GM06990 (cell line): ENCODE measurements at regions not wholly inside any gene's neighbourhood (a gene's known extent, or its start where the extent isn't known, plus 50 kb on each side); places are given as distances from the start of the nearest gene placed in this dataset.

Experiments used
- DNase-seq: peaks from one replicate; pipeline ENCODE4 v3.0.0-alpha.2; 2011; ENCODE audit not compliant: insufficient read length; ENCODE audit errors: extremely low read depth
- H3K27me3 ChIP-seq: replicated peaks from 2 replicates; pipeline ENCODE4 v1.6.0; 2011; ENCODE audit warnings: low read length; ENCODE audit not compliant: control insufficient read depth, insufficient read depth
- H3K36me3 ChIP-seq: 2 replicates; pipeline ENCODE4 v1.5.1; 2011; ENCODE audit warnings: low read length; ENCODE audit not compliant: control insufficient read depth, insufficient read depth
- H3K4me3 ChIP-seq: replicated peaks from 2 replicates; pipeline ENCODE4 v1.5.1; 2011; ENCODE audit warnings: low read depth, mild to moderate bottlenecking, control low read depth, low read length
- TF ChIP-seq, protein P1 (sequence below): IDR thresholded peaks from 2 replicates; pipeline ENCODE4 v1.5.1; 2011; ENCODE audit warnings: low read length, control low read depth, mild to moderate bottlenecking, inconsistent platforms; ENCODE audit not compliant: insufficient read depth, poor library complexity, severe bottlenecking

DNA sequence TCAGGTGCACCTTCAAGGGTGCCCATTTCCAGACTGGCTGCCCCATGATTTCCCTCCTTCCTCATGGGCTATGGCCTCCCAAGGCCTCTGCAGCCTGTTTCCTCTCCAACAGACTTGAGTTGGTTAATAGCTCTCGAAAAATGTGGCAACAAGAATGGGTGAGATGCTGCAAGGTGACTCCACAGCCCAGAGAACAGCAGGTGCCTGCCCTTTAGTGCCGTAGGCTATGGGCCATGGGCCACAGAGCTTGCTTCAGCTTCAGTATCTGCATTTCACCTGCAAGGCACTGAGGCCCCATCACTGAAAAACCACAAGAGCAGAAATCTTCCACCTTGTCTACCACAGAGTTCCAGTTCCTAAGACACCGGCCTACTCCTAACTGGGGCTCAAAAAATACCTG lies 122.0 kb downstream of the ETS2 start:
- H3K36me3 ChIP-seq, result no peaks in the 10 kb centered on the region
- H3K27me3 ChIP-seq, result no peaks in the 10 kb centered on the region; the same call in 1 of the 2 replicates
- TF ChIP-seq, protein P1, sequence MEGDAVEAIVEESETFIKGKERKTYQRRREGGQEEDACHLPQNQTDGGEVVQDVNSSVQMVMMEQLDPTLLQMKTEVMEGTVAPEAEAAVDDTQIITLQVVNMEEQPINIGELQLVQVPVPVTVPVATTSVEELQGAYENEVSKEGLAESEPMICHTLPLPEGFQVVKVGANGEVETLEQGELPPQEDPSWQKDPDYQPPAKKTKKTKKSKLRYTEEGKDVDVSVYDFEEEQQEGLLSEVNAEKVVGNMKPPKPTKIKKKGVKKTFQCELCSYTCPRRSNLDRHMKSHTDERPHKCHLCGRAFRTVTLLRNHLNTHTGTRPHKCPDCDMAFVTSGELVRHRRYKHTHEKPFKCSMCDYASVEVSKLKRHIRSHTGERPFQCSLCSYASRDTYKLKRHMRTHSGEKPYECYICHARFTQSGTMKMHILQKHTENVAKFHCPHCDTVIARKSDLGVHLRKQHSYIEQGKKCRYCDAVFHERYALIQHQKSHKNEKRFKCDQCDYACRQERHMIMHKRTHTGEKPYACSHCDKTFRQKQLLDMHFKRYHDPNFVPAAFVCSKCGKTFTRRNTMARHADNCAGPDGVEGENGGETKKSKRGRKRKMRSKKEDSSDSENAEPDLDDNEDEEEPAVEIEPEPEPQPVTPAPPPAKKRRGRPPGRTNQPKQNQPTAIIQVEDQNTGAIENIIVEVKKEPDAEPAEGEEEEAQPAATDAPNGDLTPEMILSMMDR, result no peak
- no peak overlapping the region for H3K4me3 ChIP-seq
- no peak for DNase-seq

DNA sequence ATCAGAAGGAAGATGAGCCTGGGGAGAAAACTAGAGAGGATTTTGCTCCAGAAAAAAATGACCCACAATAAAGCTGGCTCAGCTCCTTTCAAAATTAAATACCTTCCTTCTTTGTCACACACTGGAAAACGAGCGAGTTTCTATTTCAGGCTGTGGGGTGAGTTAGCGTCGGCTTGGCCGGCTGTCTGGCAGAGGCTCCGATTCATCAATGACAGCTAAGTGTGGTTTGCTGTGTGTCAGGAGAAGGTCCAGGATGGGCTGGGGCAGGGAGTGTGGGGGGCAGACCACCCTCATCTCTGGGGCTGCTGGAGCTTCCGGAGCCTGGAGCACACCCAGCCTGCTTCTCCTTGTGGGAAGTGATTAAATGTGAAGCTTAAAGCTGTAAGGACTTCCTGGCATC lies 120.2 kb downstream of the ETS2 start:
- DNase-seq, result no peak
- Histone ChIP-seq H3K36me3 (no peaks in the 10 kb centered on the region), H3K27me3 (no peaks in the 10 kb centered on the region; the same call in 1 of the 2 replicates), H3K4me3 (no peak overlapping the region)
- TF ChIP-seq, protein P1, result no peak

DNA sequence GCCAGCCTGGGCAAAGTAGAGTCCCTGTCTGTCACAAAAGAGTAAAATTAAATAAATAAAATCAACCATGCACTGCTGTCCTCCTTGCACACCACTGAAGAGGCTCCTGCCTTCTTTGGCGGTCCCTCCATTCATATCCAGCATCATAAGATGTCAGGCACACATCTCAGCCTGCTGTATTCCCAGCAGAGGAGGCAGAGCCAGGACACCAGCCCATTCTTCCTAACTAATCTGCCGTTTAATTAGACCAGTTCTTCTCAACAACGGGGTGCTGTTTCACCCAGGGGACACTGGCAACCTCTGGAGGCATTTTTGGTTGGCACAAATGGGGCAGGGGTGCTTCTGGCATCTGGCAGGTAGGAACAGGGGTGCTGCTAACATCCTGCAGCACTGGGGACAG lies 119.7 kb downstream of the ETS2 start:
- TF ChIP-seq, protein P1, result no peak
- H3K27me3 ChIP-seq, result no peaks in the 10 kb centered on the region; the same call in 1 of the 2 replicates
- no peak overlapping the region for H3K4me3 ChIP-seq

DNA sequence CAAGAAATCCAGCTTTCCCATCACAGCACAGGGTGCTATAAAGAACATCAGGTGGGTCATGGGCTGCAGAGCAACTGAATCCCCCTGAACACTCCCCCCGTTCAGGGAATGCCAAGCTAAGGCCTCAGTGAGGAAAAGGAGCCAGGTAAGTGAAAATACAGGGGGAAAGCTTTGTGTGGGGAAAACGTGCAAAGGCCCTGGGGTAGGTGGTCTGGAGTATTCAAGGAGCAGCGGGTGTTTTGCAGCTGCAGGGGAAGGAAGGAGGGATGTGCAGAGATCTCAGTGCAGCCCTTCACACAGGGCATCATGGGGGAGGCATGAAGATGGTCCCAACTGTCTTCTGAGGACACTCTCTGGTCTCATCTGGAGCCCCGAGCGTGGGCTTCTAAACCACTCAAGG lies 119.2 kb downstream of the ETS2 start:
- H3K27me3 ChIP-seq, result no peaks in the 10 kb centered on the region; the same call in 1 of the 2 replicates
- TF ChIP-seq, protein P1, result no peak
- no peak for DNase-seq

More for the DNA sequence above, 119.7 kb downstream of the ETS2 start:
- no peak for DNase-seq
- H3K36me3 ChIP-seq, result no peaks in the 10 kb centered on the region

DNA sequence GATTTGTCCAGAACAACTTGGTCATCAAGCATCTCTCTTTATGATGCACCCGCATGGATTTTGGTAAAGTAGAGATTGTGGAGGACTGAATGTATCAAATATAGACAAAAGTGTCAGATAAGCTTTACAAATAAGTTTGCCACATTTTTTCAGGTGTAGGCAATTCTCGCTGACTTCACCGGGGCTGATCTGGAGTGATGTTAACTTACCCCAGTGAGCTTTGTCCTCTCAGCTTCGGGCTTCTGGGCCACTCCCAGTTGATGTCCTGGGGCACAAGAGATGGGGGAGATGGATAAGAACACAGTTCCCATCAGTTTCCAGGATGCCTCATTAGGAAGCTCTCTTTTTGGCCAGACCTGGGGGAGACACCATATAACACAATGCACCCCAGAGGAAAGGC lies 117.7 kb downstream of the ETS2 start:
- no peak for DNase-seq
- H3K4me3 ChIP-seq, result no peak overlapping the region
- TF ChIP-seq, protein P1, result no peak
- H3K36me3 ChIP-seq, result no peaks in the 10 kb centered on the region
- no peaks in the 10 kb centered on the region; the same call in 1 of the 2 replicates for H3K27me3 ChIP-seq

More for the DNA sequence above, 119.2 kb downstream of the ETS2 start:
- H3K36me3 ChIP-seq, result no peaks in the 10 kb centered on the region
- H3K4me3 ChIP-seq, result no peak overlapping the region
